GM18858 (cell line): ENCODE measurements at regions not wholly inside any gene's neighbourhood (a gene's known extent, or its start where the extent isn't known, plus 50 kb on each side); places are given as distances from the start of the nearest gene placed in this dataset.

Experiments used
- ATAC-seq: cut with Tn5 transposase; IDR thresholded peaks from one replicate; pipeline ENCODE4 v1.9.1; 2021; ENCODE audit not compliant: unreplicated experiment

DNA sequence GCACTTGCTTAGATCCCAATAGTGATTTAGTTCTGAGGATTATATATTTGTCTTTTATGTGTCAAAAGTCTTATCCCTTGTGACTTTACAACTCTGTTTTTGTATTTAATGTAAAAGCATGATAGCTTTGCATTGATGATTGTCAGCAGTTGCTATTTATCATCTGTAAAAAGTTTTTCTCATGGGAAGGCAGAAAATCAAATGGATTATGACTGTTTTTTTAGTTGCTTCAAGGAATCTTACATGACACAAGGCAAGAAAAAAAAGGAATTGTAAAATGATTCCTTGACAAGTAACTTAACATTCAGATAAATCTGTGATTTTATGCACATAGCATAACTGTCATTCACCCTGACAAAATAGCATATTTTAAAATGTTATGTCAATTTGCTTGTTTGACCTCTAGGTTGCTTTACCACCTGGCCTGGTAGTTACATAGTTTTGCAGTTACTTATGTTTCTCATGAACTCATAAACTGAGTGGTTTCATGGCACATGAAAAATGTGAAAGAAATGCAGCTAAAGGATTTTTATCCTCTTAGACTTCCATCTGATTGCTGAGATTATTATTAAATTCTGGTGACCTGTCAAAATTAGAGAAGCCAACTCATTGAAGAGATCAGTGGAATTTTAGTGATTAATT lies 622.6 kb downstream of the ADGRL2 start:
- ATAC-seq = no peak

DNA sequence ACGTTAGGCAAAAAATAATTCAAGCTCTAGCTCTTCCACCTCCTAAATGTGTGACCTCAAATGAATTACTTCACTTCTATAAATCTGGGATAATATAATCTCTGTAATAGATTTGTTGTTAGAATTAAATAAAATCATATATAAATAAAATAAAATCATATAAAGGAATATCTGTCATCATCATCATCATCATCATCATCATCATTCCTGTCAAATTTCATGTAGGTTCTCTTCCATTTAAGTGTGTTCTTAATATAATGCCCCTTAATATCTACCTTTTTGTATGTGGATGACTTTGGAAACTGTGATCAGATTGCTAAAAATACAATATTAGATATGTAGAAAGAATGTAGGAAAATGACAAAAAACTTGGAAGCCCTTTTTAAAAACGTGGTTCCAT lies 621.0 kb downstream of the ADGRL2 start:
- ATAC-seq = no peak

GRCh38 chr1:82420584-82420983 lies 619.9 kb downstream of the ADGRL2 start:
- ATAC-seq = no peak

GRCh38 chr1:82411605-82412004 lies 610.9 kb downstream of the ADGRL2 start:
- no peak for ATAC-seq

DNA sequence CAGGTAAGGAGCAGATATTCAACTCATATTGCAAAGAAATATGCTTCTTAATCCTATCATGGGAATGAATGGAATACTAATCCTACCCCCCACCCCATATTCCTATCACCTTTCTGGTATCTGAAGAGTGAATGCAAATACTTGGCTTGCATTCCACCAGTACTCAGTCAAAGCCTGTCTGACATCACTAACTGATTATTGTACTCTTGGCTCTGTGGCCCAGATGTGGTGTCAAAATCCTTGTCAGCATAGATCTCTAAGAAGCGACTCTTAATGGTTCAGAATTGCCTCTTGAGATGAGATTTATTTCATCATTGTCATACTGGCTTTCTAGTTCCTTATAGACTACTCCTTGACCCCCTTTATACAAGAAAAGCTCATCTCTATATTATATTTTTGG lies 604.6 kb downstream of the ADGRL2 start:
- no peak for ATAC-seq

- no peak for ATAC-seq
Measured at GRCh38 chr1:82401116-82401515, 600.4 kb downstream of the ADGRL2 start.

- ATAC-seq = no peak
Measured at GRCh38 chr1:82400521-82400920, 599.8 kb downstream of the ADGRL2 start.

DNA sequence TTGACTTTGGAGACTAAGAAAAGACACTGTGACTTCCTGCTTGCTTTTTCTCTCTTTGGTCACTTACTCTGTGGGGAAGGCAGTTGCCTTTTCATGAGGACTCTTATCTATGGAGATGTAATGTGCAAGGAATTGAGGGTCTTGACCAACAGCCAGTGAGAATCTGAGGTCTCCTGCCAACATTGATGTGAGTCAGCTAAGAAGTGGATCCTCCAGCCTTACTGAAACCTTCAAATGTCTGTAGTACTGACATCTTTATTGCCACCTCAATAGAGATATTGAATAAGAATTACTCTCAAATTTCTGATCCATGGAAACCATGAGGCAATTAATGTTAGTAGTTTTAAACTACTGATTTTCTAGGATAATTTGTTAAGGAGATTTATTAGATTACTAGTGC lies 598.4 kb downstream of the ADGRL2 start:
- ATAC-seq = no peak

DNA sequence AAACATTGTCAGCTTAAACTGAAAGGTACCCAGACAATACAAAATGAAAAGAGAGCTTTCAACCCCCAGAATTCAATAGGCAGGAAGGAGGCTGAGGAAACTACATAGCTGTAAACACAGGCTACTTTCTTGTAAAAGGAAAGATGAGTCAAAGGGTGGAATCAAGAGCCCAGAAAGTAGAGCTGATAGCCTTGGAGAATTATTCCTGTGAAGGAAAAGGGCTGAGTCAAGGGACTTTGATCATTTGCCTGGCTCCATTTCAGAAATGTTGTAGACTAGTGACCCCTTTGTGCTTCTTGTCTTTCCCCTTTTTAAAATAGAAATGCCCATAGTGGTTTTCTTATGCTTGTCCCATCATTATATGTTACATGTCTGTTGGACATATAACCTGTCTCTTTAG lies 597.6 kb downstream of the ADGRL2 start:
- no peak for ATAC-seq

GRCh38 chr1:82395440-82395839 lies 594.7 kb downstream of the ADGRL2 start:
- ATAC-seq = peak; percentile 67

- no peak for ATAC-seq
Measured at GRCh38 chr1:82392946-82393345, 592.2 kb downstream of the ADGRL2 start.

GRCh38 chr1:82392513-82392912 lies 591.8 kb downstream of the ADGRL2 start:
- ATAC-seq = no peak

GRCh38 chr1:82391712-82392111 lies 591.0 kb downstream of the ADGRL2 start:
- ATAC-seq = no peak

DNA sequence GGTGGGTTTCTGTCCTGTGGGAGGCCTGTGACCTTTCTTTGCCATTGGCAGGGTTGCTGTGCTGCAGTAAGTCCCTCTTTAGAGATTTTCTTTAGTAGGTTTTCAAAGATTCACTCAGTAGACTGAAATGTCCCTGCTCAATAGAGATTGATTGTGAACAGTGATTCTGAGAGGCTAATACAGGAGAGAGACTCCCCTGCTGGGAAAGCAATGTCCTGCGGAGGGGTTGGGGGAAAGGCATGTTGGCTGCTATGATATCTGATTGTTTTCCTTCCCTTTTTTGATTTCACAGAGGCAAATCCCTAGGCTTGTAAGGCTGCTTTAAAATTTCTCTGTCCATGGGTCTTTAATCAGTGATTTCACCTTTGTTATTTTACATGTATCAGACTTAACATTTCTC lies 589.9 kb downstream of the ADGRL2 start:
- ATAC-seq = no peak

- ATAC-seq = no peak
Measured at GRCh38 chr1:82388679-82389078, 587.9 kb downstream of the ADGRL2 start.

- ATAC-seq = no peak
Measured at GRCh38 chr1:82387012-82387366, 586.3 kb downstream of the ADGRL2 start.

DNA sequence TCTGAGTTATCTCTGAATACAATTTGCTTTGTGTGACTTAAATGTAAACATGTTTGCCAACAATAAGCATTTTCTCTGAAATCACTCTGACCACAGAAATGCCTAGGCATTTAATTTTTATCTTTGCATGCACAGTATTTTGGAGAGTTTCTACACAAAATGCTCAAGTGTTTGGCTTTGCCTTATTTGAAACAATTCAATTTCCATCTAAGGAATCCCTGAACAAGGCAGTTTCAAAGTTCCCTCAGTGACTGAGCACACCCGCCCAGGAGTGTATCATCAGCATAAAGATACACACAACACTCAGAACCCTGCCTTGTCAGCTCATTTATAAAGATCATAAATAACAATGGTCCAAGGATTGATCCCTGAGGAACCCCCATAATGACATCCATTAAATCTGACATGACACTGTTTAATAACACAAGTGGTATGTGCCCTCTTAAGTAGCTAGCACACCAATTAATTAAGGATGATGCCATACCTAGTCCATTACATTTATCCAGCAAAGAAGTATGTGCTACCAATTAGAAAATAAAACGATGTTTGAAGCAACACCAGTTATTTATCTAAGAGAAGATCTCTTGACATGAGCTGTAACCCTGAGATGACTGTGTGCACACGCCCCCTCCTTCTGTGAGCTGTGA lies 585.8 kb downstream of the ADGRL2 start:
- no peak for ATAC-seq

DNA sequence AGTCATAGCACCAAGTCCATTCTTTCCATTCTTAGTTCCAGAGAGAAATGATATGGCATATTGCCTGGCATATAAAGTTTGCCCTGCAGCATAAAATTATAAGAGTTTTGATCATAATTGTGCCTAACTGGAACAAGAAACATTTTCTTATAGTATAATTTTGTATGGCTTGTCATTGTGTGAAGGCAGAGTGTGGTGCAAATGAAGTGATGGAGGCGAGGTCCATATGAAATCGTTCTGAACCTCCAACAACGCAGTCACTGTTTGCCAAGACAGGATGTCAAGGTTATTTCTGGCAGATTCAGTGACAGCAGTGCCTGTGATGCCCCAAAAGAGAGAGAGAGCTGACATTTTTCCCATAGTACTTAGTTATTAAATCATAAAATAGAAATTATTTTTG lies 584.0 kb downstream of the ADGRL2 start:
- ATAC-seq = no peak

DNA sequence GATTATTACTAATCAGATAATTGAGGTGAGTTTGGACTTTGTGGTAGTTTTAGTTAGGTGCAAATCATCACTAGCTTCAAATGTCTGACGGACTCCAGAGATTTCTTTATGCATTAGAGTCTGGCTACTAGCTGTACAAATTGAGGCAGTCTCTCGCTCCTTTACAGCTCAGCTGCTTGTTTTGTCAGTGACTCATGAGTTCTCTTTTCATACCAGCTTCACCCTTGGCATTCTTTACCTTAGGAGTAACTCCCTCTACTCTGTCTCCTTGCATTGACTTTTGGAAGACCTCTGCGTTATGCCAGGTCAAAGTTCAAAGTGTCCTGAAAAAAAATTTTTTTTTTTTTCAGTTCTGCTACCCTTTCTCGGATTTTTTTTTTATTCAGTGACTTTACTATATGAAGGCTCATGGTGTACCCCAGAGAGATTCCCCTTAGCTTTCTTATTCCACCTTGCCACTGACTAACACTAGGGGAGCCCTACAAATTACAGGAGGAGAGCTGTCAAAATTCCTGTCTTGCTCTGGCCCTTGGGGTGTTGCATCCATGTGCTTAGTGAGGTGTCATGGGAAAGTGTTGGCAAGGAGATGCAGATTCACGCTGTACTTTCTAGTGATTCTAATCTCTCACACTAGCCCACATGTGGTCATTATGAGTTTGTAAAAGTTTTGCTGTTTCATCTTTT lies 576.6 kb downstream of the ADGRL2 start:
- no peak for ATAC-seq

- ATAC-seq = no peak
Measured at GRCh38 chr1:82373710-82374109, 573.0 kb downstream of the ADGRL2 start.

DNA sequence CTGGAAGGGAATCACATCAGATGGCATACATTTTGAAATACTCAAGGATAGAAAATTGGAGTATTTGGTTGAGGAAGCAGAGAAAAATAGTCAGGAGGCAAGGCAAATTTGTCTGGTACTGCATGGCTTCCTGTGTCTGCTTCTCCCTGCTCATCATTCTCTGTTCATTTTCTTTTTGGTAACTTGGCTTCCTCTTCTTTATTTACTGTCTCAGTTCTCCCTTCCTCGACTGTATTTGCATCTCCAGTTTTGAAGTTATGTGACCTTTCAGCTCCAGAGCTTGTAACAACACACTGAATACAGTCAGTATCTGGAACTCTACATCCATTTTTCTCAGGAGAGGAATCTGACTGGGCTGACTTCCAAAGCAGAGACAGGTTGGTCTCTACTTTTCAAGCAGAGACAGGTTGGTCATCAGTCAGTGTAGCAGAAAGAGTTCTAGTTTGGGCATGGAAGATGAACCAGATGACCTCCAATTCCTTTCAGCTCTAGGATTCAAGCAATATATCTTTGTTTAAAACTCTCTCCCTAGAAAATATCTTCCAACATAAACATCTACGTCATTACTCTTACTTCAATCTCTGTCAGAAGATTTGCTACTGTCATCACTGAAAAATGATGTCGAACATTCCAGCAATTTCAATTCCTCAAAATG lies 571.2 kb downstream of the ADGRL2 start:
- ATAC-seq = no peak

- no peak for ATAC-seq
Measured at GRCh38 chr1:82367456-82367855, 566.7 kb downstream of the ADGRL2 start.
